WTC11 (cell line): ENCODE measurements at regions not wholly inside any gene's neighbourhood (a gene's known extent, or its start where the extent isn't known, plus 50 kb on each side); places are given as distances from the start of the nearest gene placed in this dataset.
"Not testable (repeated sequence)": the region's sequence is repeated elsewhere in the genome, so short reads cannot be mapped to it uniquely, and the experiment has no call there.

Source experiments
- ATAC-seq: fragments of 200-7000 bp; cut with Tn5 transposase; 2 replicates; pipeline ENCODE4 v1.10.0; 2021; ENCODE audit warnings: mild to moderate bottlenecking, moderate library complexity
- CTCF ChIA-PET: fragments of 300-600 bp; sonication (Branson Sonifier 250); formaldehyde crosslinking; loops from one replicate; lab custom pipeline; 2021; ENCODE audit warnings: antibody characterized with exemption; lab: Charles Lee
- POLR2A ChIA-PET: fragments of 350-600 bp; sonication (Branson Sonifier 250); formaldehyde crosslinking; loops from one replicate; lab custom pipeline; 2021; ENCODE audit warnings: antibody characterized with exemption; lab: Charles Lee
- DNase-seq: peaks from one replicate; pipeline ENCODE4 v3.0.0; 2021; ENCODE audit warnings: low spot score
- H3K27ac Mint-ChIP-seq: 2 replicates; pipeline ENCODE4 v1.8.0; 2021; ENCODE audit warnings: mixed read lengths
- H3K27me3 Mint-ChIP-seq: 2 replicates; pipeline ENCODE4 v1.8.0; 2021; ENCODE audit warnings: low read depth, mild to moderate bottlenecking, moderate library complexity, mixed read lengths
- H3K36me3 Mint-ChIP-seq: 2 replicates; pipeline ENCODE4 v1.8.0; 2021; ENCODE audit warnings: mixed read lengths
- H3K4me1 Mint-ChIP-seq: 2 replicates; pipeline ENCODE4 v1.8.0; 2022; ENCODE audit warnings: mixed read lengths
- H3K4me3 Mint-ChIP-seq: 2 replicates; pipeline ENCODE4 v1.8.0; 2021; ENCODE audit warnings: mild to moderate bottlenecking, moderate library complexity, mixed read lengths
- H3K9me3 Mint-ChIP-seq: 2 replicates; pipeline ENCODE4 v1.8.0; 2021; ENCODE audit warnings: mixed read lengths
- AFF4 ChIP-seq: sonication (generic); formaldehyde crosslinking; IDR thresholded peaks from 2 replicates; pipeline ENCODE4 v1.8.1; 2023; ENCODE audit warnings: mild to moderate bottlenecking, missing genetic modification reagents, borderline replicate concordance
- ATF6 ChIP-seq: sonication (generic); formaldehyde crosslinking; IDR thresholded peaks from 2 replicates; pipeline ENCODE4 v1.8.1; 2023; ENCODE audit warnings: mild to moderate bottlenecking, missing genetic modification reagents
- CREM ChIP-seq: sonication (generic); formaldehyde crosslinking; IDR thresholded peaks from 2 replicates; pipeline ENCODE4 v1.8.1; 2022; ENCODE audit warnings: mild to moderate bottlenecking, missing genetic modification reagents, moderate library complexity
- ERG ChIP-seq: fragments of 250-450 bp; sonication (Bioruptor Pico); IDR thresholded peaks from 2 replicates; pipeline ENCODE4 v1.8.0; 2021; ENCODE audit warnings: mild to moderate bottlenecking
- FOXJ3 ChIP-seq: sonication (generic); formaldehyde crosslinking; IDR thresholded peaks from 2 replicates; pipeline ENCODE4 v1.9.0; 2021; ENCODE audit warnings: missing genetic modification reagents, mild to moderate bottlenecking, borderline replicate concordance
- JAZF1 ChIP-seq: fragments of 250-450 bp; sonication (Bioruptor Pico); IDR thresholded peaks from 2 replicates; pipeline ENCODE4 v1.9.0; 2021; ENCODE audit warnings: moderate library complexity, mild to moderate bottlenecking, inconsistent platforms
- MLX ChIP-seq: sonication (generic); formaldehyde crosslinking; IDR thresholded peaks from 2 replicates; pipeline ENCODE4 v1.8.1; 2023; ENCODE audit warnings: mild to moderate bottlenecking, missing genetic modification reagents, moderate library complexity
- NR3C1 ChIP-seq: sonication (generic); formaldehyde crosslinking; conservative IDR thresholded peaks from 2 replicates; pipeline ENCODE4 v1.8.1; 2023; ENCODE audit warnings: low read depth, mild to moderate bottlenecking, missing genetic modification reagents
- OVOL2 ChIP-seq: fragments of 250-450 bp; sonication (Bioruptor Pico); IDR thresholded peaks from 2 replicates; pipeline ENCODE4 v1.9.0; 2021; ENCODE audit warnings: mild to moderate bottlenecking, borderline replicate concordance
- RORB ChIP-seq: fragments of 250-450 bp; sonication (Bioruptor Pico); IDR thresholded peaks from 2 replicates; pipeline ENCODE4 v1.9.0; 2021; ENCODE audit warnings: mild to moderate bottlenecking
- TEAD4 ChIP-seq: sonication (generic); formaldehyde crosslinking; IDR thresholded peaks from 2 replicates; pipeline ENCODE4 v1.8.0; 2022; ENCODE audit warnings: mild to moderate bottlenecking, missing genetic modification reagents
- USF1 ChIP-seq: sonication (generic); formaldehyde crosslinking; IDR thresholded peaks from 2 replicates; pipeline ENCODE4 v1.8.0; 2022; ENCODE audit warnings: mild to moderate bottlenecking, missing genetic modification reagents
- ZBTB43 ChIP-seq: sonication (generic); formaldehyde crosslinking; IDR thresholded peaks from 2 replicates; pipeline ENCODE4 v1.8.1; 2023; ENCODE audit warnings: mild to moderate bottlenecking, missing genetic modification reagents
- ZMAT4 ChIP-seq: fragments of 250-450 bp; sonication (Bioruptor Pico); IDR thresholded peaks from 2 replicates; pipeline ENCODE4 v1.9.0; 2021; ENCODE audit warnings: mild to moderate bottlenecking
- ZNF121 ChIP-seq: sonication (generic); formaldehyde crosslinking; IDR thresholded peaks from 2 replicates; pipeline ENCODE4 v1.8.0; 2023; ENCODE audit warnings: missing genetic modification reagents
- ZNF423 ChIP-seq: fragments of 250-450 bp; sonication (Bioruptor Pico); IDR thresholded peaks from 2 replicates; pipeline ENCODE4 v2.1.2; 2022; ENCODE audit warnings: mild to moderate bottlenecking, moderate library complexity
- ZNF425 ChIP-seq: fragments of 250-450 bp; sonication (Bioruptor Pico); conservative IDR thresholded peaks from 2 replicates; pipeline ENCODE4 v1.9.0; 2021; ENCODE audit warnings: mild to moderate bottlenecking

GRCh38 chr10:118963341-118963740 lies 66.2 kb upstream of the NANOS1 start (continued):
- no peak for TF ChIP-seq ATF6 (CRISPR knock-in tag)

GRCh38 chr10:118963933-118964332 lies 65.6 kb upstream of the NANOS1 start:
- Mint-ChIP-seq H3K36me3 (no peaks in the 10 kb centered on the region), H3K27ac (no peak overlapping the region)
- no peak for ATAC-seq
- no peak for DNase-seq
- no peak for TF ChIP-seq CREM (CRISPR knock-in tag)
- no peak for TF ChIP-seq FOXJ3 (CRISPR knock-in tag)
- TF ChIP-seq ZNF121 (CRISPR knock-in tag): no peak
- TF ChIP-seq RORB: no peak
- TF ChIP-seq ZMAT4: no peak
- no peak for TF ChIP-seq ZNF425
- no peak for TF ChIP-seq OVOL2 (CRISPR knock-in tag)
- TF ChIP-seq ZBTB43 (CRISPR knock-in tag): no peak
- TF ChIP-seq, all 79 proteins: peak for 0
- 0 out of 2 replicates have a peak, but pooled peaks cover 4% of the 10 kb centered on the region for H3K4me1 Mint-ChIP-seq
- CTCF ChIA-PET: no interaction called here
- POLR2A ChIA-PET: no interaction called here
- peaks cover 4% of the 10 kb centered on the region; the same call in 1 of the 2 replicates for H3K9me3 Mint-ChIP-seq
- no peak overlapping the region for H3K4me3 Mint-ChIP-seq
- no peaks in the 10 kb centered on the region for H3K27me3 Mint-ChIP-seq

GRCh38 chr10:118964476-118964875 lies 65.0 kb upstream of the NANOS1 start:
- DNase-seq, H3K27ac Mint-ChIP-seq, H3K27me3 Mint-ChIP-seq, H3K4me1 Mint-ChIP-seq, H3K36me3 Mint-ChIP-seq, CTCF ChIA-PET, ATAC-seq, H3K4me3 Mint-ChIP-seq, H3K9me3 Mint-ChIP-seq, POLR2A ChIA-PET: not testable (repeated sequence)

GRCh38 chr10:118965096-118965495 lies 64.4 kb upstream of the NANOS1 start:
- Mint-ChIP-seq H3K4me1 (no peaks in the 10 kb centered on the region), H3K27me3 (no peaks in the 10 kb centered on the region), H3K27ac (no peak overlapping the region), H3K4me3 (no peak overlapping the region)
- CTCF ChIA-PET: no interaction called here
- no peak for TF ChIP-seq CREM (CRISPR knock-in tag)
- no peak for TF ChIP-seq USF1 (CRISPR knock-in tag)
- TF ChIP-seq ERG (CRISPR knock-in tag): no peak
- no peak for TF ChIP-seq ZNF423 (CRISPR knock-in tag)
- no peak for TF ChIP-seq MLX
- no peak for TF ChIP-seq AFF4 (CRISPR knock-in tag)
- TF ChIP-seq NR3C1 (CRISPR knock-in tag): no peak
- TF ChIP-seq JAZF1: no peak
- TF ChIP-seq TEAD4 (CRISPR knock-in tag): no peak
- TF ChIP-seq, all 79 proteins: peak for 0
- POLR2A ChIA-PET: no interaction called here
- DNase-seq (no peak), ATAC-seq (no peak)
- no peaks in the 10 kb centered on the region for H3K36me3 Mint-ChIP-seq
- peaks cover 4% of the 10 kb centered on the region; the same call in 1 of the 2 replicates for H3K9me3 Mint-ChIP-seq
